ENCODE measurements at regions not wholly inside any gene's neighbourhood (a gene's known extent, or its start where the extent isn't known, plus 50 kb on each side); places are given as distances from the start of the nearest gene placed in this dataset.

DNA sequence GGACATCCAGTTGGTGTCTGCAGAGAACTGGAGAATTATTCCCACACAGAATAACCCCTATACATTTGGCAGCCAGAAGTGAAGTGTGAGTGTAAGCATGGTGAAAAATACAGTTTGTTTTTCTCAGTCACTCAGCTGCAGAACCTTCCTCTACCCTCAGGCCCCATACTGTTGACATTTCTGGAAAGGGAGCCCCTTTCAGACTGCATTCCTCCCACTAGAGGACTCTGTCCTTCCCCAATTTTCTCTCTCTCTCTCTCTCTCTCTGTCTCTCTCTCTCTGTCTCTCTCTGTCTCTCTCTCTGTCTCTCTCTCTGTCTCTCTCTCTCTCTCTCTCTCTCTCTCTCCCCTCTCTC, 86.8 kb upstream of the STEAP1B start:
- no peak for DNase-seq (ENCODE audit: low spot score)

DNA sequence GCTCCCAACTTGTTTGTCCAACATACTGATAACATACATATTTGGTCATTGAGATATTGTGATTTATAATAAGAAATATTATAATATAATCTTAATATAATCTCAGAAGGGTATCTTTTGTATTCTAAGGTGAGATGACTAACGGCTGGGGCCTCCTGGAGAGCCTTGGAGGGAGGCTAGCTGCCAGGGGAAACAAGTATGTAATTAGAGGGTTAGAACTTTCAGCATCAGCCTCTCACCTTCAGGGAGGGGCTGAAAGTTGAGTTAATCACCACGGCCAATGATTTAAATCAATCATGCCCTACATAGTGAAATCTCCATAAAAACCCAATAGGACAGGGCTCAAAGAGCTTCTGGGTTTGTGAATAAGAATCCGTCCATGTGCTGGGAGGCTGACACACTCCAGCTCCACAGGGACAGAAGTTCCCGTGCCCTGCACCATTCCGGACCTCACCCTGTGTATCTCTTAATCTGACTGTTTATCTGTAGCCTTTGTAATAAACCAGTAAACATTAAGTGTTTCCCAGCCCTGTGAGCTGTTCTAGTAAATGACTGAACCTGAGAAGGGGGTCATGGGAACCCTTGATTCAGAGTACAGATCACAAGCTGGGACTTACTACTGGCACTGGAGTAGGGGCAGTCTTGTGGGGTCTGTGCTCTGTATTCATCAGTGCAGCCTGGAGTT, 86.3 kb upstream of the STEAP1B start:
- no peak for DNase-seq (ENCODE audit: low spot score)

DNA sequence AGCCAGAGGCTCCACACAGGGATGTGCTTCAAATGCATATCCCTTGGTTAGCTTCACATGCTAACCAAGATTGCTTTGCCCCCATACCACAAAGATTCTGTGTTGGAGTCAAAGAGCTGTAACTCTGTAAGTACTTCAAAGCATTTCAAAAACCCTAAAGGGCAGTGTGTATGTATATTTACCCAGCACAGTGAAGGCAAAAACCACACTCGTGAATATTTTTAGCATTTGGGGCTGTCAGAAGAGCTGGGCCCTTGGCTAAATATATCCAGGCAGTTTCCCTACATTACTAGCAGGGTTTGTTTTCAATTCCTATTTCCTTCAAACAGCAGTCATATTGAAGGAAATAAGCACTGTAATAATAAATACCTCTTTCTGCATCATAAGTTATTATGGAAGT, 84.2 kb upstream of the STEAP1B start:
- no peak for DNase-seq (ENCODE audit: low spot score)

DNA sequence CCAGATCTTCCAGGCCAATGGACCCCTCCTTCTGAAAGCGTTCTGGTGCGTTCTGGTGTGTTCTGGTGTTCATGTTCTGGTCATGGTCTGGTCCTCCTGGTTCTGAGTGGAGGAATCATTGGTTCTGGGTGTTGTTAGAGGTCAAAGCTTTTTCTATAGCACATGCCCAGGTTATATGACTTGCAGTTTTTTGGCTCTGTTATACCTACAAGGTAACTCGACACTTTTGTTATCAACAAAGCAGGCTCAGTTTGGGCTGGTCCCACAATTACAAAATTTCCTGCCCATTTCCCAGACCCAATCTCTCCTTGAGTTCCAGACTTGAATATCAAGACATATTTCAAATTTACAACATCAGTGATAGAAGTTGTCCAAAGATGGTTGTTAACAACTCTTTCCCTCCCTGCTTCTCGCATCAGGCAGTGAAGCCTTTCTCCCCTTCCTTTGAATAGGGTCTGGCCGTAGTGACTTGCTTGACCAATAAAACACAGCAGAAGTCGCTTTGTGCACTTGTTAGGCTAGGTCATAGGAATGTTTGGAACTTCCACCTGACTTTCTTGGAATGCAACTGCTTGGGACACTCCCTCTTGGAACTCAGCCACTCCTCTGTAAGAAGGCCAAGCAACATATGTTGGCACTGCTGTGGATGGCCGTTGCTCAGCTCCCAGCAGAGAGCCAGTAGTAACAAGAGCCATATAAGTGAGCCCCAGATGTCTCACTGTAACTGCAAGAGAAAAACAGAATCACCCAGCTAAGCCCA, 83.1 kb upstream of the STEAP1B start:
- peak; percentile 59 for DNase-seq (ENCODE audit: low spot score)

DNA sequence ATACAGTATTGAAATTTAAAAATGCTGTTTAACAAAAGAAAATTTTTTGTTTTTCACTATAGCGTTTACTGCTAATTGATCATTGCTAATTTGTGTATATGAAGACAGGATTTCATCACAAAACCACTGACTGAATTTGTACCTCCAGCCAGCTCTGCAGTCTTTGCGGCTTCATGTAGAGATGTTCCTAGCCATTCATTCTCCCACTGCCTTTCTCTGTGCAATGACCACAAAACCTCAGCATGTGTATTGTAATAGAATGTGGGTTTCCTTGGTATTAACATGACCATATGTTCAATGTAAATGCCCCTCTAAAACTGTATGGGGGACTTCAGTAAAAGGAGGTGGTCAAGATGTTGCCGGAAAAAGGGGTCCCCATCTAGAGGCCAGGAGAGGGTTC, 81.1 kb upstream of the STEAP1B start:
- DNase-seq (ENCODE audit: low spot score) = no peak

DNA sequence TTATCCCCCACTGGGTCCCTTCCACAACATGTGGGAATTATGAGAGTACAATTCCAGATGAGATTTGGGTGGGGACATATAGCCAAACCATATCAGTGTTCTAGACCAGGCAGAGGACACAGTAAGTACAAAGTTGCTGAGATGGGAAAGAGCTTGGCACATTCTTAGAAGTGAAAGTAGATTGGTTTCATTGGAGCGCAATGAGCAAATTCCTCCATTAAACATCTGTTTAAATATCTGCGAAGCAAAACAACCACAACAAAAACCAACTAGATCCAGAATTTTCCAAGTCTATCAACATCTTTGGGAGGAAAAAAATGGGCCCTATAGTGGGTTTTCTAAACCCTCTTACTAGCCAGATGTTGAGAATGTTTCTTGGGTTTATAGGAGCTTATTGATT, 80.0 kb upstream of the STEAP1B start:
- DNase-seq (ENCODE audit: low spot score) = no peak

DNA sequence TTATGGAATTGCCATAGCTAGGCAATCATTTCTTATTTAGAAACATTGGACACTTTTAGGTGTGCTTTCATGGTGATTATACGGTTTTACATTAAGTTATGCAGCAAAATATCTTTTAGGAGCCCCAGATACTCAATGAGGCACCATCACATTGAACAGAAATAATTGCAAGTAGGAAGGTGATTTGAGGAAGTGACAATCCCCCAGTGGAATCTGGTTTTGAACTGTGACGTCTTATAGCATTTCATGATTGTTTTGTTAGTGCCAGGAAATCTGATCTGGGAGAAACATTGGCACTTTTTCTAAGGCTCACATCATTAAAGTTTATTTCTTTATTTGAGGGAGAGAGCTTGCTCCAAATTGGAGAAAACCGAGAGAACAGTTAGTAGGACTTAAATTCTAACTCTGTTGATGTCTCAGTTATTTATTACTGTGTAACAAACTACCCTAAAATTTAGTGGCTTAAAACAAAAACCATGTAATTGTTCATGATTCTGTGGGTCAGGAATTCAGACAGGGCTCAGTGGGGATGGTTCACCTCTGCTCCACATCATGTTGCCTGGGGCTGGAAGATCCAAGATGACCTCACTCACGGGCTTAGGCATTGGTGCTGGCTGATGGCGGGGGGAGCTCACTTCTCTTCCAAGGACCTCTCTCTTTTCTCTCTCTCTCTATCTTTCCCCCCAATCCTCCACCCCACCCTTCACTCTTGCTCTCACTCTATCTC, 78.2 kb upstream of the STEAP1B start:
- no peak for DNase-seq (ENCODE audit: low spot score)

DNA sequence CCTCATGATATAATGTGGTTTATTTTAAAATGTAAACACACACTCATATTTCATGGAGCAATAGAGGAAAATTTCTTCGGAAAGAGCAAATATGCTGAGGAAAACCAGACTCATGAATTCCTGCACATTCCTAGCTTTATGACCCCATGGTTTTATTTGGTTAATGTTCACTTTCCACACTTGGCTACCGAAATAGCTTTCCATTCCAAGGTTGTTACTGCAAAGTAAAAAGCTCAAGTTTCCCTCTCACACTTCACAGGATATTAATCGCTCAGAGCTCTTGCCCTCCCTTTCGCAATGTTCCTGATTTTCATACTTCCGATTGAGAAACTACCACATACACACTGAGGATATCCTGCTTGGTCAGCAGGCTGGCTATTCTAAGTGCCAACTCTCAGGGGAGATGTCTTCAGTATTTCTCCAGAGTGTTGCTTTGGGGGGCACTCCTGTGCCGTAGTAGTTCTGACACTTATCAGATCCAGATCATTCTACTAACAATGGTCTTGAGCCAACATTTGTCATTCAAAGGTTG, 77.5 kb upstream of the STEAP1B start:
- peak; percentile 46 for DNase-seq (ENCODE audit: low spot score)

DNA sequence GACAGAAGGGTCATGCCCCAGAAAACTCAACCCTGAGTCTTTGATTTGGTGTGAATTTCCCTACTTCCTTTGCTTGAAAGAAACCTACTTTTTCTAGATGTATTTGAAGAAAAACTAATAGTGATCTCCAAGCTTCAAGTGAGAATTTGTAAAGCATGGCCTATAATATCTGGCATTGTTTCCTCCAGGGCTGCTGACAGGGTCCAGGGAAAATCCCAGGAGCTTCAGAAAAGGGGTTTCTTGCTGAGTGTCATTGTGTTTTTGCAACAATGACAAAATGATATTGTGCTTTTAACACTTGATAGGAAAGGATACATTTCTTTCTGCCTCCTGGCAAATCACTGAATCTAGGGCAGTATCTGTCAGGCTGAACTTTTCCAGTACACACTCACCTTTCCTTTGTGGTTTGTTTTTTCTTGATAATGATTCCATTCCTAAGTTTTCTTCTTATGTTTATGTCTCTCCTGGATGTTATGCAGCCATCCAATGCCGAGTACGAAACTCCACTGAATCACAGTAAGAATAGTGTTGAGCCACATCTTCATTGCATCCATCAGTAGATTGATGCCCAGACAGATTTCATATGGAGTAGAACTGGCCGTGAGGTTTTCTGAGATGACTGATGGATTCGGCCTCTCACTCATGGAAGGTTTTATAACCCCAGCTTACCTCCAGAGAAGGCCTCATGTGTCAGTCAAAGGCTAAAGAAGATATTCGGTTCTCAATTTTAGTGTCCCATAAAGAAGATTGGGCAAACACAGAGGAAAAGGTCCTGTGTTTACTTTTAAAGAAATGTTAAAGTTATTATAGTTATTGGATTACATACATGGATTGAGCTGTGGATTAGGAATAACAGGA, 76.9 kb upstream of the STEAP1B start:
- no peak for DNase-seq (ENCODE audit: low spot score)

DNA sequence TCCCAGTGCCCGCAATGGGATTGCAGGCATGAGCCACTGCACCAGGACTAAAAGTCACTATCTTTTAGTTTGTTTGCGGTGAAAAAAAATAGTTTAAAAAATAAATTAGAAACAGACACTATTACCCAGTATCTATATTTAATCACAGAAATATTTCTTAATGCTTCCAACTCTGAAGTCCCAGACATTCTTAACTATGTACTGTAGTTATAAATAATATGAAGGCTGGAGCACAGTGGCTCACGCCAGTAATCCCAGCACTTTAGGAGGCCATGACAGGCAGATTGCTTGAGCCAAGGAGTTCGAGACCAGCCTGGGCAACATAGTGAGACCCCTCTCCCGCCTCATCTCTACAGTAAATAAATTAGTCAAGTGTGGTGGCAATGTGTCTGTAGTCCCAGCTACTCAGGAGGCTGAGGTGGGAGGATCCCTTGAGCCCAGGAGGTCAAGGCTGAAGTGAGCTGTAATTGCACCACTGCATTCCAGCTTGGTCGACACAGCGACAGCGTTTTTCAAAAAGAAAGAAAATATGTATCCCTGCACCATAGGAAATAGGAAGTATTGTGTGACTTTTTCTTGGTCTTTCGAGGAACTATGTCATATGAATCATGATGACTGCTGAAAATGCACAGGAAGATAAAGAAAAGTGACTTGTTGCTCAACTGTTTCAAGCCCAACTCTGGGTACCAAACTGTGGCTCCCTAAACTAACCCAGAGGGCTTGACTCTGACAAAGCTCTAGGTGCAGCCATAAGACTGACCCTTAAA, 74.9 kb upstream of the STEAP1B start:
- DNase-seq (ENCODE audit: low spot score) = no peak

DNA sequence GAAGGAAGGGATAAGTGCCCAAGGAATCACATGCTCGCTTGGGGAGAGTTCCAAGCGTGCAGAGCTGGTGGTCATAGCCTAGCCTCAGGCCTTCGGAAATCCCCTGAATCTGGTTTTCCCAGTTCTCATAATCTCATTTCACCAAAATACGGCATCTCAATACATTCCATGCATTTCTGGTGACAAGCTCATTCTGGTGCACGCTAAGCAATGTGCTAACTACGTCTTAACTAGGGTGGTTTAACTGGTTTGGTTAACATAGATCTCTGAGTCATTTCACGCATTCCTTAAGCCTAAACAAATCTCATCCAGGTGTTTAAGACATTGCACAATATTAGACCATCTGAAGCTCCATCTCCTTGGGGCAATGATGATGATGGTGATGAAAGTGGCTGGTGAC, 72.9 kb upstream of the STEAP1B start:
- no peak for DNase-seq (ENCODE audit: low spot score)

DNA sequence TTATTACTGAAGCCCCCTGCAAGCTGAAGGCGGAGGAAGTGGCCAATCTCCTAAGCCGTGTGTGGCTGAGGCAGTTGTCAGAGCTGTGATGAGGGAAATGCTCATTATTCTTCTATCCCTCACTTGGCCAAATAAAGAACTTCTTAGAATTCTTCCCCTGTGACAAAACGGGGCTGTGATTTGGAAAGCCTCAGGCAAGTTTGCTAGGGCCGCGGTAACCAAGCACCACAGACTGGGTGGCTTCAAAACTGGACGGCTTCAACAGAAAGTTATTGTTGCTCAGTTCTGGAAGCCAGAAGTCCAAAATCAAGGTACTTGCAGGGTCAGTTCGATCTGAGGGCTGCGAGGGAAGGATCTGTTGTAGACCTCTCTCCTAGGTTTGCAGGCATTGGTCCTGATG, 72.3 kb upstream of the STEAP1B start:
- no peak for DNase-seq (ENCODE audit: low spot score)

DNA sequence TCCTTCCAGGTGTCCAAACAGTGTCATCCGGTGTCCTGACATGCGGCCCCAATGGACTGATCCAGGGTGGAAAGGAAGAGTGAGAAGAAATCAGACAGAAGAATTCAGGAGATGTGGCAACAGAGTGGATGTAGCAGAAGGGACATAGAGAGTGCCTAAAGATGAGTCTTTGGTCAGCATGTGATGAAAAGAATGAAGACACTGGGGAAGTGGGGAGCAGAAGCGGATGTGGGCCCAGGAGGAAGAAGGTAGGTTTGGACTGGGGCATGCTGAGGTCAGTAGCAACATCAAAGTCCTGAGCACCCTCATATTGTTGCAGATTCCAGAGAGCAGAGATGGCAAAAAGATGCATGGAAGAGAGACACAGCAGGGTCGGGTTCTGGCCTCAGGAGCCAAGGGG, 71.8 kb upstream of the STEAP1B start:
- no peak for DNase-seq (ENCODE audit: low spot score)

DNA sequence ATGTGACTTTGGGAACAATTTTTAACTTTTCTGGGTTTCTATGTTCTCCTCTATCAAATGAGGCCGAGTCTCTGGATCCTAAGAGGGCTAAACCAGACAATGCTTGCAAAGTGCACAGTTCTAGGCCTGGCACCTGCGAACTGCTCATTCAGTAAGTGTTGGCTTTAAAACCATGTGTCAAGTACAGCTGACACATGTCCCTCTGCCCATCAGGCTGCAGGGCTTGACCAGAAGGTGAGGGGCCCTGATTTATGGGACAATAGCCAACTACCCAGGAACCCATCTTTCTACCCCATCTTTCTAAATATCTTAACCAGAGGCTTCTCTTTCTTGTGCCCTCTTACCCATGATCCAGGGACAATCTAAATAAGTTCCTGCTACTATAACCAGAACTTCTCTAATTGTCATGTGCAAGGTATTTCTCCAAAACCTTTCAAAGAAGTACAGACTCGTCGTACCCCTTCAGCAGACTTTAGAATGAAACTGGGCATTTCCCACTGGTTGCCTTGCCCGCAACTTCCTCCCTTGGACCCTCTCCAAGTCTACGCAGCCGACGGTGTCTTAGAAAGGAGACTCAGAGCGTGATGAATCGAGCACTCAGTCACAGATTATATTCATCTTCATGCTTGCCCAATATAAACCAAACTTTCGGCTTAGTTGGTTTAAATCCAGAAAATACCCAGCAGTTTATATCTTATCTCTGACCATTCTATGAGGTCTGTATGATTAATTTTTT, 69.8 kb upstream of the STEAP1B start:
- no peak for DNase-seq (ENCODE audit: low spot score)

DNA sequence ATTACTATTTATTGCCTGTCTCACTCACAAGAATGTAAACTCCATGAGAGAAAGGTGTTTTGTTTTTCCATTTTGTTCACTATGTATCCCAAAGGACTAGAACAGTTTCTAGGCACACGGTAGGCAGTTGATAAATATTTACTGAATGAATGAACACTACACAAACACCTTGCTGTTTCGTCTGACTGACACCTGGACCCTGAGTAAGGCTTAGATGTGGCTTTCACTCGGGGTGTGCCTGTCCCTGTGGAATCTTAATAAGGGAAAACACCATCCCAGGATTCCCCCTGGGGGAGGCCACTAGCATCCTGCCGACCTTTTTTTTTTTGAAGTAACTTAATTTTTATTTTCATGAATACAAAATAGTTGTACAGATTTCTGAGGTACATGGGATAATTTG, 66.6 kb upstream of the STEAP1B start:
- no peak for DNase-seq (ENCODE audit: low spot score)

DNA sequence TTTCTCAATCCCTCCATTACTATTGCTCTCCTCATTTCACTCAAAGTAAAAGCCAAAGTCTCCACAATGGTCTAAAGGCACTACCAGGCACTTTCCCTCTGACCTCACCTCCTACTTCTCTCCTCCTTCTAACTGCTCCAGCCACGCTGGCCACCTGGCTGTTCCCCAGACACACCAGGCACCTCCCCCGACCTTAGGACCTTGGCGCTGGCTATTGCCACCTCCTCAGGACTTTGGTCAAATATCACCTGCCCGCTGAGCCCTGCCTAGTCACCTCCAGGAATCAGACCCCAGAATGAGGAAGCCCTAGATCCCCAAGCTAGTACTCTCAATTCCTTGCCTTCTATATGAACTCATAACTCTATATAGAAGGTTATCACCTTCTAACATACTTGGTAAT, 66.2 kb upstream of the STEAP1B start:
- DNase-seq (ENCODE audit: low spot score) = no peak

DNA sequence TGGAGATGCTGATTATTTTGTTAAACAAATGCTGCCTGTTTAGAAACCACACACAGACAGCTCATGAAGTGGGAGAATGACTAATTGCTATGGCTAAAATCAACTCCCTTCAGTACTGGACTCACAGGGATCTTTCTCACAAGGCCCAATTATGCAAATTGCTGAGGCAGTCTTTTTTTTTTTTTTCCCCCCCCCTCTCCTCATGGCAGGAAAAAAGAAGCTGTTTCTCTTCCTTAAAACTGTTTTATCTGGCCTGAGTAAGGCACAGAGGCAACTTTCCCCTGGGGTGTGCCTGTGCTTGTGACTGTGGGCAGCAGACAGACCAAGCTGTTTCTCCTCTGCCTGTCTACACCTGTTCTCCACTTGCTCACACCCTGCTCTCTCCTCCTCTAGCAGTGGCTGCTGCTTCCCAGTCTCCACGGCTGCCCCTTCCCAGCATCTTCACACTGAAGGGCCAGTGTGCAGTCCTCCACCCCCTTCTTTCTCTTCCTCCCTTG, 65.4 kb upstream of the STEAP1B start:
- DNase-seq (ENCODE audit: low spot score) = no peak

DNA sequence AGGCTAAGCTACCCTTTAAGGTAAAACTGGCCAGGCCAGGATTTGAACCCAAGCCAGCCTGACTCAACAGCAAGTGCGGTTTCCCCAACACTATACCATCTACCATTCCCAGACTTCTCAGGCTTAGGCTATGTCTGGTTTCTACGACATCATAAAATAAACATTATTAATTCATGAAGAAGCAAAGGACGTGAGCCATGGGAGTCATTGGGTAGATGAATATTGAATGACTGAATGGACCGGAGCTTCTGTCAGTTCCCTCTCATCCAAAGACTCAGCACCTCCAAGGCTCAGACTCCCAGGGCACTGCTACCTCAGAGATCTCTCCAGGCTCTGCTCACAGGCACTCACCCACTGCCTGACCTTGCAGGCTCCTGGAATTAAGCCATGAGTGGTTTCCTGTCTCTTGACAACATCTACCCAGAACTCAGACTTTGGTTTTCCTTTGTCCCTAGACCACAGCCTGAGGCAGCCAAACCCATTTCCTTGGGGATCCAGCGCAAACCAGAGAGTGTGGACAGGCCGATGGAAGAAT, 64.6 kb upstream of the STEAP1B start:
- DNase-seq (ENCODE audit: low spot score) = no peak

DNA sequence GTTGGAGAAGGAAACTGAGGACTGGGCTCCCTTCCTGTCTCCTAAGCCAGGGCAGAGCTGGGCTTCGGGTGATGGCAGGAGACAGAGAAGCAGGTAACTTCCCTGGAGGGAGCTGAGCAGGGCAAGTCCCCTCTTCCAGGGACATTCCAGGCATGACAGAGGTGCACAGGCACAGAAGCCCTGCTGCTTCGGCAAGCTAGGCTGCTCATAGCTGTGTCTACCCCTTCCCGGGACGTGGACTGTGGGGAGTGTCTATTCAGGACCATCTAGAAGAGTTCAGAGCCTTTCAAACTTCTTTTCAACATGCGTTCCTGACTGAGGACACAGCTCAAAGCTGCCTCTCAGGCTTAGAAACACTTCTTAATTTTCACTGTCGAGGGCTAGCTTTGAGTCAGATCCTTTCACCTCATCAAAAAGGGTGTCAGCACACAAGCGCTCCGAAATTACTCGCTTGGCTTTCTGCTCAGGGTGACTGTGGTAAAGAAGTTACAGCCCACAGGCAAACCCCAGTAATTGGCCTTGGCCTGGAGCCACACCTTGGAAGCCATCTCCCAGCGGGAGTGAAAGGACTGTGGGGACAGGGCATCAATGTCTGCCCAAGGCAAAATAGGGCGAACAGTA, 63.7 kb upstream of the STEAP1B start:
- no peak for DNase-seq (ENCODE audit: low spot score)

DNA sequence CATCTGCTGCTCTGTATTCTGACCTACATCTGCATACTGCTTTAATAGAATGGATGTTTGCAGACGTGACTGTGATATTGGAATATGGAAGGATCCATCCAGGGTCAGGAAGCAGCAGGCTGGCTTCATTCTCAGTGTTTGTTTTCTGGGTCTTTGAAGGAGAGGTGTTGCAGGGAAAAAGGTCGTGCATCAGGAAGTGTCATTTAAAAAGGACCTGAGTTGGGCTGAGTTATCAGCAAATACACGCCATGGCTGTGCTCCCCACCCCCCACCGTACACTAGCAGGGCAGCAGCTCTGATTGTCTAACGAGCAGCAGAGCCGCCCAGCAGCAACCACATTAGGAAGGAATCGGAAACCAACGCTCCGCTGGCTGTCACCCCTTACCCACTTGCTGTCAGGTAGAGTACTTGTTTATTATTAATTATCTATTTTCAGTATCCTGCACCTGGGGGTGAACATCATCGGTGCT, 63.1 kb upstream of the STEAP1B start:
- no peak for DNase-seq (ENCODE audit: low spot score)

Data from AG08396 (cell line).